Transverse colon (tissue), 3 donors: ENCODE measurements at regions not wholly inside any gene's neighbourhood (a gene's known extent, or its start where the extent isn't known, plus 50 kb on each side); places are given as distances from the start of the nearest gene placed in this dataset.
"Not testable (repeated sequence)": the region's sequence is repeated elsewhere in the genome, so short reads cannot be mapped to it uniquely, and the experiment has no call there.

ENCODE experiments used
- POLR2A ChIP-seq: fragments of 450-650 bp; IDR thresholded peaks from one replicate; pipeline ENCODE4 v1.6.1; 2016; ENCODE audit warnings: antibody characterized with exemption, mild to moderate bottlenecking, moderate library complexity
- POLR2AphosphoS5 ChIP-seq, 3 donors: sonication (generic); formaldehyde crosslinking; IDR thresholded peaks; one replicate each; pipeline ENCODE4 v1.6.1; 2016; ENCODE audit warnings: antibody characterized with exemption in 3 of 3

DNA sequence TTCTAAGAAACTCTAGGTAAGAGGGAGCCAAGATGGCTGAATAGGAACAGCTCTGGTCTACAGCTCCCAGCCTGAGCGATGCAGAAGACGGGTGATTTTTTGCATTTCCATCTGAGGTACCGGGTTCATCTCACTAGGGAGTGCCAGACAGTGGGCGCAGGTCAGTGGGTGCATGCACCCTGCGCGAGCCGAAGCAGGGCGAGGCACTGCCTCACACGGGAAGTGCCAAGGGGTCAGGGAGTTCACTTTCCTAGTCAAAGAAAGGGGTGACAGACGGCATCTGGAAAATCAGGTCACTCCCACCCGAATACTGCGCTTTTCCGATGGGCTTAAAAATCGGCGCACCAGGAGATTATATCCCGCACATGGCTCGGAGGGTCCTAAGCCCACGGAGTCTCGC is 1796.7 kb upstream of the PCDH10 start:
- TF ChIP-seq POLR2A; POLR2AphosphoS5 (IDR thresholded peaks at IDR 0.05): not testable (repeated sequence)
